Urinary bladder (tissue), 3 donors: ENCODE measurements at regions not wholly inside any gene's neighbourhood (a gene's known extent, or its start where the extent isn't known, plus 50 kb on each side); places are given as distances from the start of the nearest gene placed in this dataset.

Source experiments
- DNase-seq: peaks from one replicate; pipeline ENCODE4 v3.0.0-alpha.2; 2015; ENCODE audit errors: extremely low spot score
- H3K27ac ChIP-seq: one replicate; pipeline ENCODE4 v1.5.1; 2013; ENCODE audit warnings: low read depth, mild to moderate bottlenecking, moderate library complexity
- H3K36me3 ChIP-seq: one replicate; pipeline ENCODE4 v1.6.1; 2013; ENCODE audit warnings: mild to moderate bottlenecking, moderate library complexity; ENCODE audit not compliant: insufficient read depth
- H3K4me1 ChIP-seq: one replicate; pipeline ENCODE4 v1.6.1; 2013; ENCODE audit warnings: mild to moderate bottlenecking, moderate library complexity; ENCODE audit not compliant: insufficient read depth
- H3K4me3 ChIP-seq: one replicate; pipeline ENCODE4 v1.5.1; 2013; ENCODE audit warnings: low read depth, low read length
- WGBS: extraction: QIAGEN DNeasy Blood & Tissue Kit; methylation state at CpG from one replicate; pipeline ENCODE4 v1.1.7; 2013; 5-methylcytosine and 5-hydroxymethylcytosine counted together
- donor health status: healthy with polysubstance abuse.
- donor health status: healthy.

DNA sequence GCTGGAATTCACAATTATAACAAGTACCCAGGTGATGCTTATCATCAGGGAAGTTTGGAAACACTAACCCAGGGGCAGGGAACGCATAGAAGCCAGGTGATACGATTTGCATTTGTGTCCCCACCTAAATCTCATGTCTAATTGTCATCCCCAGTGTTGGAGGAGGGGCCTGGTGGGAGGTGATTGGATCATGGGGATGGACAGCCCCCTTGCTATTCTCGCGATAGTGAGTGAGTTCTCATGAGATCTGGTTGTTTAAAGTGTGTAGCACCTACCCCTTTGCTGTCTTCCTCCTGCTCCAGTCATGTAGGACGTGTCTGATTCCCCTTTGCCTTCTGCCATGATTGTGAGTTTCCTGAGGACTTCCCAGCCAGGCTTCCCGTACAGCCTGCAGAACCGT is 276.3 kb downstream of the UTP18 start:
- Histone ChIP-seq H3K4me1 (no peaks in the 10 kb centered on the region), H3K27ac (no peak overlapping the region), H3K36me3 (no peaks in the 10 kb centered on the region), H3K4me3 (no peak overlapping the region)
- 84% methylated on average over 7 of the region's 7 CpGs for WGBS
- no peak for DNase-seq

DNA sequence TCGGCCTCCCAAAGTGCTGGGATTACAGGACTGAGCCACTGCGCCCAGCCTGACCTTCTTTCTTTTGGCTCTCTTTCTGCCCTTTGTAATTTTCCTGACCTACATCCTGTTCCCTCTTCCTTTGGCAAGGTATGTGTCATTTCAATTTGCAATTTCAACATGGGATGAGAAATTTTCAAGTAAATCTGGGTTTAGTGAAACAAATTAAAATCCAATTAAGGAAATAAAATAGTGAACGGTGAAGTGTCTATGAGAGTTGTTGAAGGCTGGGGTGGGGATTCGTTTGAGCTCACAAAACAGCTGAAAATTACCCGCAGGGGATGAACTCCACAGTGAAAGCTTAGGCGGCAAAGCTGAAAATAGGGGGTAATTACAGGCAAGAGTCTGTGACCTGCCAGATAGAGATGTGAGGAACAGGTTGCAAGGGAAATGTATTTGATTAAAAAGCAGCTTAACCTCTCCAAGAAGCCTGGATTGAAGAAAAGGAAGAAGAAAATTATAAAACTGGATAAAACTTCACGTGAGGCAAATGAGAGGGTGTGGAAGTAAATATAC is 277.7 kb downstream of the UTP18 start:
- no peaks in the 10 kb centered on the region for H3K36me3 ChIP-seq
- H3K4me3 ChIP-seq: no peak overlapping the region
- no peak overlapping the region for H3K27ac ChIP-seq
- DNase-seq: no peak
- no peaks in the 10 kb centered on the region for H3K4me1 ChIP-seq
- 80% methylated on average over 7 of the region's 7 CpGs for WGBS

DNA sequence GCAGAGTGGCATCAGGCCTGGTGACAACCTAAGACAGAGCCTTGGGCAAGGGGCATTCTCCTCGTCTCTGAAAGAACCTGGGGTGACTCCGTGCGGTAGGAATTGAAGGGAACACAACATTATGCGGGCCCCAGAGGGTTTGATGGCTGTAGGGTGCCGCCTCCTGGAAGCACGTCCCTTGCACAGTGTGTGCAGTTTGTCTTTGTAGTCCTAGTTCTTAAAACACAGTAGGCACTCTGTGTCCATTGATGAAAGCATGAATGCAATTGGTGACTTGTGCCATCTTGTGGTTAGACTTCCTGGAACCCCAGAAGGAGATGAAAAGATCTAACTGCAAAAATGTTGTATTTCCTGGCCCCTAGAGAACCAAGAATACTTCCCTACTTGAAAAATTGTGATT is 279.8 kb downstream of the UTP18 start:
- DNase-seq: no peak
- H3K4me3 ChIP-seq: no peak overlapping the region
- H3K36me3 ChIP-seq: no peaks in the 10 kb centered on the region
- no peaks in the 10 kb centered on the region for H3K4me1 ChIP-seq
- WGBS: 90% methylated on average over 6 of the region's 6 CpGs
- H3K27ac ChIP-seq: no peak overlapping the region

DNA sequence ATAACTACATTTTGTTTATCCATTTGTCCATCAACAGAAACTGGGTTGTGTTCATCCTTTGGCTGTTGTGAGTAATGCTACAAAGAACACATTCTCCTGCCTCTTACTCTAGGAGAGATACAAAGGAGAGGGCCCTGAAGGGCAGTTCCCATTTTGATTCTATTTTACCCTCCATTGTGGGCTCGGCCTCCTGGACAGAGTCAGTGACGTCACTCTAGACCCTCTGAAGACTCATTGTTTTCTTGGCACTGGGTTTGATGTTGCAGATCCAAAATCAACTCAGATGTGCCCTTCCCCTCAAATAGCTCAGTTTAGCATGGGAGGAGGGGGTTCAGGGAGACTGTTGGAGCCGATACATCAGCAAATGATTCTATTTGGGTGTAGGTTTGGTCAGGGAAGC is 280.9 kb downstream of the UTP18 start:
- H3K27ac ChIP-seq: no peak overlapping the region
- no peak overlapping the region for H3K4me3 ChIP-seq
- 73% methylated on average over 3 of the region's 3 CpGs for whole genome bisulfite sequencing
- no peak for DNase-seq
- no peaks in the 10 kb centered on the region for H3K4me1 ChIP-seq
- H3K36me3 ChIP-seq: no peaks in the 10 kb centered on the region

DNA sequence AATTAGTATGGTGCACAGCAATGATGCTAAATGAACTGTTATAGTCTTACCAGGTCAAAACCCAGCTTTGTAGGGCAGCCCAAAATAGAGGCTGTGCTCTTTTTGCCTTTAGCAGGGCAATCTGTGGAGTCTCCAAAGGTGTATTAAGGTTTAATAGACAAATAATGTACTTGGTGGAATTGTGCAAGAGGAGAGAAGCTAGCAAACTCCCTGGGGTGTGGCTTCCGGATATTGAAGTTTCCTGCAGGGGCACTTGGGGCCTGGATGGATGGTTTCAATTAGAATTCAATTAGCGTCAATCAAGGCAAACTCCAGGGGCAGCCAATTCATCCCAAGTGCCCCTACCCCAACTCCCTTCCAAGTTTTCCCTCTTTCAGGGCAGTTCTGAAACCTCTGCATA is 285.8 kb downstream of the UTP18 start:
- Histone ChIP-seq H3K36me3 (no peaks in the 10 kb centered on the region), H3K4me1 (no peaks in the 10 kb centered on the region), H3K4me3 (no peak overlapping the region), H3K27ac (no peak overlapping the region)
- no peak for DNase-seq
- WGBS: 75% methylated on average over 2 of the region's 2 CpGs

DNA sequence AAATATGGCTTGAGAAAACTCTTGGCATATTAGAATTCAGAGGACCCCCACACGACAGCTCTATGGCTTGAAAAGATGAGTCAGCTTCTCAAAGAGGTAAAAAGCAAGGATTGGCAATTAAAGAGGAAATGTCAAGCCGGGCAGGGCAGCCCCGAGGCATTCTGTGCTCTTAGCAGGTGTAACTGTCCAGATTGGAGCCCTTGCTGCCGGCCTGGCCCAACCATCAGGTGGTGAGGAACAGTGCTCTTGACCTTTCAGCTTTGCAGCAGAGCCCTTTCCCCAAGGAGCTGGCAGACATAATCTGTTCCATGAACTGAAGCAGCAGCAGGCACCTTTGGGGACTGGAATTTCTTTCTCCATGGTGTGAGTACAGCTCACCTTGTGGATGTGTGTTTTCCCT is 287.8 kb downstream of the UTP18 start:
- Histone ChIP-seq H3K27ac (no peak overlapping the region), H3K4me3 (no peak overlapping the region), H3K36me3 (no peaks in the 10 kb centered on the region), H3K4me1 (no peaks in the 10 kb centered on the region)
- WGBS: 65% methylated on average over 4 of the region's 4 CpGs
- DNase-seq: no peak

DNA sequence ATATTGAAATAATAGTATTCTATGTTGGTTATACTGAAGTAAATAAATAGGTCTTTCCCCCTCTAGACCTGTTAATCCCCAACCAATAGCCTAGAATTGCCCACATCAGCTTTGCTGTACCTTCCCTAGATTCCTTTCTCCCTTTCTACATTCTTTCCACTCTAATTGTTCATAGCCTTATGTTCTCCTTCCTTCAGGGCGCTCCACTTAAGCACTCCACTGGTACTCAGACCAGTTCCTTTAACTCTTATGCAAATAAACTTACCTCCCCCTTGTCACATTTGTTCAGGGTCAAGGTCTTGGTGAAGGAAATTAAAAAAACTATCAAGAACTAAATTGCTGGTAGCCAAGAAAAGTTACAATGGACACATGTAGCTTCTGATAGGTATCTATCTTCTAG is 294.8 kb downstream of the UTP18 start:
- Histone ChIP-seq H3K36me3 (no peaks in the 10 kb centered on the region), H3K4me1 (no peaks in the 10 kb centered on the region), H3K4me3 (no peak overlapping the region), H3K27ac (no peak overlapping the region)
- 96% methylated on average over 1 of the region's 1 CpG for WGBS
- DNase-seq: no peak

DNA sequence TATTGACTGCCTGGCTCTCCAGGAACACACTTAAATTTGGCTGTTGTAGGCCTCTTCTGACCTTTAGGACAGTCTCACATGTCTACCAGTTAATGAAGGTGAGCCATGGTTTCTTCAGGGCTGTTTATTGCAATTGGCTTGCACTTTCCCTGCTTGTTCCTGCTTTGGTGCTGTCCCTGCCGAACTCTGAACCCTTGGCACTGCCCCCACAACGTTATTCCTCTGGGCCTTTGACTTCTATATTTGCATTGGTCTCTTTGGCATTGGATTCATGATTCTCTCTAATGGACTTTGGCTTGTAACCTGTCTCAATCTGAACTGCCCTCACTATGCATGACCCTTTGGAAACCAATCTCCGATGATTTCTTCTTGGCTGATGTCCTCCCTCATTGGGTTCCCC is 299.4 kb downstream of the UTP18 start:
- 61% methylated on average over 3 of the region's 3 CpGs for WGBS
- DNase-seq: no peak
- no peak overlapping the region for H3K4me3 ChIP-seq
- H3K36me3 ChIP-seq: no peaks in the 10 kb centered on the region
- no peaks in the 10 kb centered on the region for H3K4me1 ChIP-seq
- H3K27ac ChIP-seq: no peak overlapping the region

DNA sequence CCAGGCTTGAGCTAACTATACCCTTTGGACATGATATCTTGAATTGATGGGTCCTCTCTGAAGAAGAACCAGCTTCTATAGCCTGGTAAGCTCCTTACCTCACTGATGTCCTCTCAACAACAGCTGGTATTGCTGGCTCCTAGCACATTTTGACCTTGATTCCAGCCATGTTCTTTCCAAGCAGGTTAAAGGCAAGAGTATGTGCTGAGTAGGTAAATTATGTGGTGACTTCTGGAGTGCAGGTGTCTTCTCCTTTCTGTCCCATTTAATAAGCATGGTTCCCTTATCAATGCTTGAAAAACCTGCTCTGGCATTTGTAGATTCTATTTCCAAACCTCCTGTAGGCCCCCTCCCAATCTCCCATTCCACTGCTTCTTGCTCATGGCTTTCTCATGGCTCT is 300.1 kb downstream of the UTP18 start:
- Histone ChIP-seq H3K36me3 (no peaks in the 10 kb centered on the region), H3K4me1 (no peaks in the 10 kb centered on the region), H3K4me3 (no peak overlapping the region), H3K27ac (no peak overlapping the region)
- DNase-seq: no peak

DNA sequence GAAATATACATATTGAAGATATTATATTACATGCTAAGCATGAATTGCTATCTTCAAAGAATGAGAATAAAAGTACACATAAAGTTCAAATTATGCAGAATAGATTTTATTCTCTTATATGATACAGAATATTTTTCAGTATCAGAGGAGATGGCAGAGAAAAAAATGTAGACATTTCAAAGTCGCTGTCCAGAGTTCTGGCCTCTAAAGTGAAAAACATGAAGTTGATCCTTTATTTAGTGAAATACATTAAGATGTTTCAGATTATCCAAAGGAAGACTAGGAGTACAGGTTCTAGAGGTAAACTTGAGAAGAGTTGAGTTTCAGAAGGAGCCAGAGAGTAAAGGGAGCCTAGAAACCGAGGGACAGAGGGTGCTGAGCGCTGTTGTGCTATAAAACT is 303.6 kb downstream of the UTP18 start:
- Histone ChIP-seq H3K4me3 (no peak overlapping the region), H3K27ac (no peak overlapping the region), H3K36me3 (no peaks in the 10 kb centered on the region), H3K4me1 (no peaks in the 10 kb centered on the region)
- DNase-seq: no peak
- 82% methylated on average over 3 of the region's 3 CpGs for WGBS

DNA sequence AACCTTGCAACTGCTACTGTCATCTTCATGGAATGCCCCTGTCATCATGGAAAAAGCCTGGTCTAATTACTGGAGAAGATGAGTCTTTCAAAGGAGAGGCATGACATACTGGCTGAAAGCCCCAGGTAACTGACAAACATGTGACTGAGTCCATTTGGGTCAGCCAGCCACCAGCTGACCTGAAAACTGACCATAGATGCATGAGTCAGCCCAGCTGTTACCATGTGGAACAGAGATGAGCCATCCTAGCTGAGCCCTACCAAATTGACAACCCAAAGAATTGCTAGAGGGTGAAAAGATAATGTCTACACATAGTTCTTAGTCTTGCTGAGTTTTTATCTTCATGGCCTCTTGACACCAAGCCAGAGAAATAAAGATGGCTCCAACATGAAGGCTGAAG is 311.8 kb downstream of the UTP18 start:
- Histone ChIP-seq H3K36me3 (no peaks in the 10 kb centered on the region), H3K4me3 (no peak overlapping the region), H3K27ac (no peak overlapping the region), H3K4me1 (no peaks in the 10 kb centered on the region)
- DNase-seq: no peak
